ENCODE measurements at regions not wholly inside any gene's neighbourhood (a gene's known extent, or its start where the extent isn't known, plus 50 kb on each side); places are given as distances from the start of the nearest gene placed in this dataset.

DNA sequence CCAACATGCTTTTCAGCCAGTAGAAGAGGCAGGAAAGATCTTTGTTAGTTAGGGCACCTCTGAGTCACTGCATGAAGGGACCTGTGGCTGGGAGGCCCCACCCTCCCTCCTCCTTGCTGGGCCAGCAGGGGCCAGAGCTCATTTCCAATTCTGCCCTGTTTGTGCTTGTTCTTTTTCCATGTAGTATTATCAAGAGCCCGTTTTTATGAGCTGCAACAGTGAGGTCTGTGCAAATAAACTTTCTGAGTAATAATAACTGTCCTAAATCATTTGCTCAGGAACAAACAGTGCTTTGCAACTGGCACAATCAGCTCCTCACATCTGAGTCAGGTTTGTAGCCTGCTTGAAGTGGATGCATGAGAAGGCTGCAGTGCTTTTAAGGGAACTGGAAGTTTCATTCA, 128.0 kb downstream of the ARL4C start:
- BruUV-seq (replicated peaks) = no TSS peak
- POLR2A ChIA-PET = no interaction called here

DNA sequence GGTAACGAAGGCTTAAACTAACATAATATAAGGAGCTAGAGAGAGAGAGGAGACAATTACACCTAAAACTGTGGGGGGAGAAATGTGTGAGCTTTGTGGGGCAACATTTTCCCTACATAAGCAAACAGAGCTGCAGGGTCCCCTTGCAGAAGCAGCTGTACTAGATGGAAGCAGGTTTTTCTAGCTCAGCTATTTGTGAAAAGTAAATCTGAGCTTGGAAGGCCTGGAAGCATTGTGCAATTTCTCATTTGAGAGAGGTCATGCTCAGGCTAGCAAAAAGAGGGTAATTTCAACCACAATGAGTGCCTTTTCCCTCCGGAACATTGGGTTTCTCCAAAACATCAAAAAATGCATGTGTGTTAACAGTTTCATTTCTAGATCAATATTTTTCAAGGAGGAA, 130.0 kb downstream of the ARL4C start:
- H4K20me1 ChIP-seq (replicated peaks; ENCODE audit: control insufficient read depth, extremely low read depth, insufficient read depth, low read length) = no peaks in the 10 kb centered on the region
- BruUV-seq (replicated peaks) = no TSS peak
- no peaks in the 10 kb centered on the region for H3K79me2 ChIP-seq (ENCODE audit: control insufficient read depth, insufficient read depth, low read length)
- dilution Hi-C loops (cut with MboI; ENCODE audit: extremely low pct_ligation_motif_present, low sequenced_read_pairs) = no loop called here
- TF ChIP-seq GATA2 (IDR thresholded peaks at IDR 0.05; ENCODE audit: insufficient read depth, insufficient read length, low read depth, low read length) = no peak
- no peak for TF ChIP-seq EZH2 (IDR thresholded peaks at IDR 0.05; ENCODE audit: borderline replicate concordance, low read depth, low read length, severe bottlenecking)
- TF ChIP-seq, protein P1, sequence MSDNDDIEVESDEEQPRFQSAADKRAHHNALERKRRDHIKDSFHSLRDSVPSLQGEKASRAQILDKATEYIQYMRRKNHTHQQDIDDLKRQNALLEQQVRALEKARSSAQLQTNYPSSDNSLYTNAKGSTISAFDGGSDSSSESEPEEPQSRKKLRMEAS (IDR thresholded peaks at IDR 0.05; ENCODE audit: insufficient read depth, insufficient read length) = no peak
- TF ChIP-seq, protein P2, sequence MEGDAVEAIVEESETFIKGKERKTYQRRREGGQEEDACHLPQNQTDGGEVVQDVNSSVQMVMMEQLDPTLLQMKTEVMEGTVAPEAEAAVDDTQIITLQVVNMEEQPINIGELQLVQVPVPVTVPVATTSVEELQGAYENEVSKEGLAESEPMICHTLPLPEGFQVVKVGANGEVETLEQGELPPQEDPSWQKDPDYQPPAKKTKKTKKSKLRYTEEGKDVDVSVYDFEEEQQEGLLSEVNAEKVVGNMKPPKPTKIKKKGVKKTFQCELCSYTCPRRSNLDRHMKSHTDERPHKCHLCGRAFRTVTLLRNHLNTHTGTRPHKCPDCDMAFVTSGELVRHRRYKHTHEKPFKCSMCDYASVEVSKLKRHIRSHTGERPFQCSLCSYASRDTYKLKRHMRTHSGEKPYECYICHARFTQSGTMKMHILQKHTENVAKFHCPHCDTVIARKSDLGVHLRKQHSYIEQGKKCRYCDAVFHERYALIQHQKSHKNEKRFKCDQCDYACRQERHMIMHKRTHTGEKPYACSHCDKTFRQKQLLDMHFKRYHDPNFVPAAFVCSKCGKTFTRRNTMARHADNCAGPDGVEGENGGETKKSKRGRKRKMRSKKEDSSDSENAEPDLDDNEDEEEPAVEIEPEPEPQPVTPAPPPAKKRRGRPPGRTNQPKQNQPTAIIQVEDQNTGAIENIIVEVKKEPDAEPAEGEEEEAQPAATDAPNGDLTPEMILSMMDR (IDR thresholded peaks at IDR 0.05; ENCODE audit: extremely low read depth in 1 of 2, insufficient read depth in 1 of 2, low read depth in 1 of 2, low read length in 2 of 2) = no peak
- no peaks in the 10 kb centered on the region for H3K4me1 ChIP-seq (ENCODE audit: control insufficient read depth, extremely low read depth, insufficient read depth, low read length)
- H3K36me3 ChIP-seq (ENCODE audit: control insufficient read depth in 2 of 2, extremely low read depth in 1 of 2, insufficient read depth in 2 of 2, low read length in 2 of 2) = no peaks in the 10 kb centered on the region
- DNase-seq (ENCODE audit: low read depth, low spot score) (no peak), FAIRE-seq (no peak)
- H3K4me3 ChIP-seq (replicated peaks in 1 of 3; ENCODE audit: insufficient read depth in 1 of 3, low read depth in 1 of 3, low read length in 3 of 3) = no peak overlapping the region
- H3K9me1 ChIP-seq (replicated peaks; ENCODE audit: control insufficient read depth, extremely low read depth, insufficient read depth, low read length) = no peaks in the 10 kb centered on the region
- no peak overlapping the region for H3K4me2 ChIP-seq (ENCODE audit: insufficient read depth, low read length)
- no peak overlapping the region for H3K9ac ChIP-seq (replicated peaks; ENCODE audit: extremely low read depth, insufficient read depth, low read length)
- intact Hi-C loops (cut with micrococcal nuclease) = no loop called here
- H3K27ac ChIP-seq (ENCODE audit: insufficient read depth, low read depth, low read length) = no peak overlapping the region
- no peaks in the 10 kb centered on the region for H3K9me3 ChIP-seq (replicated peaks; ENCODE audit: control insufficient read depth, insufficient read depth, low read length)
- ChIA-PET POLR2A (no interaction called here), CTCF (no interaction called here)
- H3K27me3 ChIP-seq (ENCODE audit: control insufficient read depth in 2 of 2, insufficient read depth in 2 of 2, low read length in 2 of 2) = peaks cover 4% of the 10 kb centered on the region in 2 experiments
- H2AFZ ChIP-seq (ENCODE audit: low read depth, low read length) = no peak overlapping the region

More for the DNA sequence above, 128.0 kb downstream of the ARL4C start:
- intact Hi-C loops (cut with micrococcal nuclease) (no loop called here), dilution Hi-C loops (cut with MboI; ENCODE audit: extremely low pct_ligation_motif_present, low sequenced_read_pairs) (no loop called here)
- H3K4me2 ChIP-seq (ENCODE audit: insufficient read depth, low read length) = no peak overlapping the region
- no peak overlapping the region for H3K27ac ChIP-seq (ENCODE audit: insufficient read depth, low read depth, low read length)
- no peak overlapping the region for H3K9ac ChIP-seq (replicated peaks; ENCODE audit: extremely low read depth, insufficient read depth, low read length)
- H3K4me3 ChIP-seq (replicated peaks in 1 of 3; ENCODE audit: insufficient read depth in 1 of 3, low read depth in 1 of 3, low read length in 3 of 3) = no peak overlapping the region
- no peaks in the 10 kb centered on the region for H3K36me3 ChIP-seq (ENCODE audit: control insufficient read depth in 2 of 2, extremely low read depth in 1 of 2, insufficient read depth in 2 of 2, low read length in 2 of 2)
- no peaks in the 10 kb centered on the region for H3K4me1 ChIP-seq (ENCODE audit: control insufficient read depth, extremely low read depth, insufficient read depth, low read length)
- DNase-seq (ENCODE audit: low read depth, low spot score) (no peak), FAIRE-seq (no peak)
- H2AFZ ChIP-seq (ENCODE audit: low read depth, low read length) = no peak overlapping the region
- TF ChIP-seq EZH2 (IDR thresholded peaks at IDR 0.05; ENCODE audit: borderline replicate concordance, low read depth, low read length, severe bottlenecking) = no peak
- no peak for TF ChIP-seq GATA2 (IDR thresholded peaks at IDR 0.05; ENCODE audit: insufficient read depth, insufficient read length, low read depth, low read length)
- TF ChIP-seq, protein P2 (IDR thresholded peaks at IDR 0.05; ENCODE audit: extremely low read depth in 1 of 2, insufficient read depth in 1 of 2, low read depth in 1 of 2, low read length in 2 of 2) = no peak
- TF ChIP-seq, protein P1 (IDR thresholded peaks at IDR 0.05; ENCODE audit: insufficient read depth, insufficient read length) = no peak
- TF ChIP-seq FOS (IDR thresholded peaks at IDR 0.05; ENCODE audit: borderline replicate concordance, insufficient read depth, low read length) = no peak
- CTCF ChIA-PET = interaction anchor here (1.5 kb wide), 1 partner anchor 43 kb away, joined by 3 read pairs; no protein-coding TSS in a partner anchor
- no peaks in the 10 kb centered on the region for H4K20me1 ChIP-seq (replicated peaks; ENCODE audit: control insufficient read depth, extremely low read depth, insufficient read depth, low read length)
- H3K9me3 ChIP-seq (replicated peaks; ENCODE audit: control insufficient read depth, insufficient read depth, low read length) = no peaks in the 10 kb centered on the region
- no peaks in the 10 kb centered on the region for H3K9me1 ChIP-seq (replicated peaks; ENCODE audit: control insufficient read depth, extremely low read depth, insufficient read depth, low read length)
- H3K79me2 ChIP-seq (ENCODE audit: control insufficient read depth, insufficient read depth, low read length) = no peaks in the 10 kb centered on the region
- peaks cover under 1 to 4% of the 10 kb centered on the region in 2 experiments for H3K27me3 ChIP-seq (ENCODE audit: control insufficient read depth in 2 of 2, insufficient read depth in 2 of 2, low read length in 2 of 2)
